ENCODE measurements at regions not wholly inside any gene's neighbourhood (a gene's known extent, or its start where the extent isn't known, plus 50 kb on each side); places are given as distances from the start of the nearest gene placed in this dataset.

GRCh38 chr5:8050616-8051175 lies 181.7 kb downstream of the MTRR start:
- no peak for DNase-seq (ENCODE audit: low read depth)

DNA sequence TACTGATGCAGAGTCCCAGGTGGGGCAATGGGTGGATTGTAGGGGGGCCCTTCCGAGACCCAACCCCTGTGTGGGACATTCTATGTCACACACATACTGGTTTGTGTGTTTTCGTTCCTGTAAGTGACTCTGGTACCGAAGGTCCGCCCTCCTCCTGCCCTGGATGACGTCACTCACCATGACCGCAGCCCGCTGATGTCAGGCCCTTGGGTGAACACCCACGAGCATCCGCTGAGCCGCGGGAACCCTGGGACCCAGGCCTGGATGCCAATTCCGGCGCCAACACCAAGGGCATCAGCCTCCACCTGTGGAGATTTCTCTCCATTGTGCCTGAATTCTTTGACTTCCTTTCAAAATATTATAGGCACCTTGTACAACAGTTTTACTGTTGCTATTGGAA lies 184.3 kb downstream of the MTRR start:
- DNase-seq (ENCODE audit: low read depth): no peak

DNA sequence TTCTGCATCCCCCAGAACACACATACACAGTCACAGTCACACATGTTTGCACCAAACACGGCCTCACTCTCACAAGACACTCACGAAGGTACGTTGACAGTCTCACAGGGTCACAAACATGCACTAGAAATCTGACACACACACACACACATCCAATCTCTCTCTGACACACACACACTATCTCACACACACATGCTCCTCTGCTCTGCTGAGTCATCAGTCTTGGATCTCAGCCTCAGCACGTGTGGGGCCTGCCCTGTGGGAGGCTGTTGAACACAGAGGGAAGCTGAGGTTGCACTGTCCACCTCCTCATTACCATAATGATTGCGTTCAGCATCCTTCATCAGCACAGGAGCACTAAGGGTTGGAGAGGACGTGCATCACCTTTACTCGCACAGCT lies 188.8 kb downstream of the MTRR start:
- DNase-seq (ENCODE audit: low read depth): no peak

DNA sequence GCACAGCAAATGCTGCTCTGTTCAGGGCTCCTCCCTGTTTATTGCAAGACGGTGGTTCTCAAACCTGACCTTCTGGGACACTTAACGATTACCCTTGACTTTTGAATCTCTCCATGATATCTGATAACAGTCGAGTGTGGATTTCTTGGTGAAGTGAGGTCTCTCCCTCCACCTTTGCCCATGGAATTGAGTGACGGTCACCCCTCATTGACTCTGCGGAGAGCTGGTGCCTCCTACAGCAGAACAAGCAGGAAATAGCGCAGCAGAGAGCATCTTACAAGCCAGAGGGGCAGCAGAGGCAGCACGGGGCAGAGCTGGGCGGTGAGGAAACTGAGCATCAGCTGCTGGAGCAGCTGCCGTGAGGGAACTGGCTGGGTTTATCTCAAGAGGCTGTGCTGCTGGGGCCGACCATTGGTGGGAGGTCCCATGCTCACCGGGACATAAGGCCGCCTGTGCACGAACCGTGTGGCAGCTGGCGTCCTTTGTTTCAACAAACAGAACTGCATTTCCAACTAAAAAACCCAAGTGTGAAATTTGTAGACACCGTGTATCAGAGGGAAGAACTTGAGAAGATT lies 189.8 kb downstream of the MTRR start:
- no peak for DNase-seq (ENCODE audit: low read depth)

GRCh38 chr5:8059337-8059736 lies 190.4 kb downstream of the MTRR start:
- no peak for DNase-seq (ENCODE audit: low read depth)

- no peak for DNase-seq (ENCODE audit: low read depth)
Measured at GRCh38 chr5:8060235-8060952, 191.4 kb downstream of the MTRR start.

GRCh38 chr5:8060953-8061429 lies 192.0 kb downstream of the MTRR start:
- no peak for DNase-seq (ENCODE audit: low read depth)

DNA sequence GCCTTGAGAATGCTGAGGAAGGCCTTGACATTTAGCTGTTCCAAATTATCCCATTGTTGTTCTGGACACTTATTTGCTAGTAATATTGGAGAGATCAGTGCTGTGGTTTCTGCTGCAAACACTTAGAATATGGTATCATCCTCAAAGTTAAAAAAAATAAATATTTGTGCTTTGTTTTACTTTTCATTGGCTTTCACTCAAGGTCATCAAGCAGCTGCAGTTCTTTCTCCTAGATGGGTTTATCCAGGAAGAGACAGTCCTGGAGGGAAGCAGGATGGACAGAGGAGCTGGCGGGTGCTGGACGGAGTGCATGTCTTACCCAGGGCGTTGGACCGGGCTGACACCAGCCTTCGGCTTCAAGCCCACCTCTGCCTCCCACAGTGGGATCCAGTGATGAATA lies 193.6 kb downstream of the MTRR start:
- DNase-seq (ENCODE audit: low read depth): no peak

DNA sequence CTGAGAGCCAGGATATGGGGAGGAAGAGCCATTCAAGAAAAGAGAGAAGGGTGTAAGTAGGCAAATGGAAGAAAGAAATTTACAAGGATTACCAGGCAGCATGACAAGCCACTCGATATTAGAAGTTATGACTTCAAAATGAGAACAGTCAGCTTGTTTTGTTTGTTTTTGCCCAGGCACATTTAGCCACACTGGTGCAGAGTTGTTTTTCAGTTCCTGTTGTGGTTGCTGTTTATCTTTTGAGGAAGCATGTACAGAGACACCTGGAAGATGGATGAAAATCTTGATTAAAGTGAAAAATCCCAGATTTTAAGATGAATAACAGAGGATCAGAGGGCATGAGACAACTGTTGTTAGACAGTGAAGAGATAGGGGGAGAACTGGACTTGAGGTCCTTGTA lies 199.1 kb downstream of the MTRR start:
- no peak for DNase-seq (ENCODE audit: low read depth)

DNA sequence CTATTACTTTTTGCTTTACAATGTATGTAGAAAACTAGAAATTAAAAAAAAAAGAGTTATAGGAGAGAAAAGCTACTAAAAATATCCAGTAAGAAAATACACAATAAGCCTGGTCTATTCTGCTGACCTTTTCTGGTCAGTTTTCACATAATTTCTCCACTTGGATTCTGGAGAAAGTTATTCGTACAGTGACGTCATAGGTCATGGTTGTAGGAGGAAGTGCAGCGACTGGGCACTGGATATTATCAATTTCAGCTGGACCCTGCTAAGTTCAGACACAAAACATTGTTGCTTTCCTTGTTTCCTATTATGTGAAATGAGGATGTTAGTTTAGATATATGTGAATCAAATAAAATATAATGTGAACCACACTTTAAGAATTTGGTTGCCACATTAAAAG lies 201.2 kb downstream of the MTRR start:
- DNase-seq (ENCODE audit: low read depth): no peak

GRCh38 chr5:8079056-8079455 lies 210.1 kb downstream of the MTRR start:
- no peak for DNase-seq (ENCODE audit: low read depth)

DNA sequence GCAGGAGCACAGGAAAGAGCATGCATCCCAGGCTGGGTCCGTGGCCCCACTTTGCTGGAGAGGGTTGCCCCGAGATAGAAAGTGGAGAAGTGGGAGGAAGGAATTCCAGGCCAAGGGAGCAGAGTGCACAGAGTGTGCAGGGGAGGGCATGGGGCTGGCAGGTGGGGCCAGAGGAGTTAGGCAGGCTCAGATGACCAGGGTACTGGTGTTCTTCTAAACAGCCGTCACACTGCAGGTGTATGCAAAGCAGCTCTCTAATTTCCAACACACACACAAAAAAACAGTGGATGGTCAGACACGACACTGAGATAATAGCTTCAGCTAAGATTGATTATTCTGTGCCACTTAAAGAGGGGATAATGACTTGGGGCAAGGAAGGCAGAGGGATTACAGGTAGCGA lies 212.2 kb downstream of the MTRR start:
- no peak for DNase-seq (ENCODE audit: low read depth)

DNA sequence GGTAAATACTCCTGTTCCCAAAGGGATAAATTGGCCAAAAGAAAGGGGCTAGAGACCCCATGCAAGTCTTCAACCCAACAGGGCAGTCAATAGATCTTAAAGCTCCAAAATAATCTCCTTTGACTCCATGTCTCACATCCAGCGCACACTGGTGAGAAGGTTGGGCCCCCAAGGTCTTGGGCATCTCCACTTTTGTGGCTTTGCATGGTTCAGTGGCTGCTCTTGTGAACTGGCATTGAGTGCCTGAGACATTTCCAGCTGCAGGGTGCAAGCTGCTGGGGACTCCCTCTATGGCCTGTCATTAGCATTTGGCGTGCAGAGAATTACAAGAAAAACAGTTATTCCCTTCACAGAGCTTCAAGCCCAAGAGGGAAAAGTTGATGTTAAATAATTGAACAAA lies 224.7 kb downstream of the MTRR start:
- DNase-seq (ENCODE audit: low read depth): no peak

DNA sequence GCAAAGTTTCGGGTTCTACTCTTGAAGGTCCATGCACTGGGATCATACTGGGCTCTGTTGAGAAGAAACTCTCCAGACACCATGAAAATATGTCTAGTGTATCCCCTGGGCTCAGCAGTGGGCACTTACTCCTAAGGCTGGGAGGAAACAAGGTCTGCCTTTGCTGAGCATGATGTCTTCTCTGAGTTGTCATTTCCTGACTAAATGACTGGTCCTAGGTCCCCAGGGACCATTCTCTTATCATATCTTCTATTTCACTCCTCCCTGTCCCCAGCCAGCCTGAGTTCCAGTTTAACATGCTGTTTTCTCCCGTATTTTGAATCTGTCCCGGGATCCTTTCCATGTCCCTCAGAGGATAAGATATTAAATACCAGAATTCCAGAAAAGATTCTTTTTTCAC lies 225.4 kb downstream of the MTRR start:
- no peak for DNase-seq (ENCODE audit: low read depth)

- no peak for DNase-seq (ENCODE audit: low read depth)
Measured at GRCh38 chr5:8097146-8097545, 228.2 kb downstream of the MTRR start.

DNA sequence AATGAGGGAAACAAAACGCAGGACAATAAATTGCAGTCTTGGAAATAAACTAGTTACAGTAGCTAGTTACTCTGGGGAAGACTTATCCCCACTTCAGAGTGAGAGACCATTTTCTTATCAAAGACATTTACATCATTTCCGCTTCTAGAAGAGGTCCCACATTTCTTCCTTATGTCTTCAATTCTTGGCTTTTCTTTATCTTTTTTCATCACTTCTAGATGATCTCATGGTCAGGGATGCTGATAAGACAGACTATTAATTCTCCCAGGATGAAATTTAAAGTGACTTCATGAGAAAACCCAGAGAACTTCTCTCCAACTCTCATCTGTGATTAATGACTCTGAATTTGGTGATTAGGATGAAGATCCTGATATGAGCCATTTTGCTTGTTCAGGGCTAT lies 229.1 kb downstream of the MTRR start:
- no peak for DNase-seq (ENCODE audit: low read depth)

GRCh38 chr5:8102714-8103113 lies 233.8 kb downstream of the MTRR start:
- no peak for DNase-seq (ENCODE audit: low read depth)

DNA sequence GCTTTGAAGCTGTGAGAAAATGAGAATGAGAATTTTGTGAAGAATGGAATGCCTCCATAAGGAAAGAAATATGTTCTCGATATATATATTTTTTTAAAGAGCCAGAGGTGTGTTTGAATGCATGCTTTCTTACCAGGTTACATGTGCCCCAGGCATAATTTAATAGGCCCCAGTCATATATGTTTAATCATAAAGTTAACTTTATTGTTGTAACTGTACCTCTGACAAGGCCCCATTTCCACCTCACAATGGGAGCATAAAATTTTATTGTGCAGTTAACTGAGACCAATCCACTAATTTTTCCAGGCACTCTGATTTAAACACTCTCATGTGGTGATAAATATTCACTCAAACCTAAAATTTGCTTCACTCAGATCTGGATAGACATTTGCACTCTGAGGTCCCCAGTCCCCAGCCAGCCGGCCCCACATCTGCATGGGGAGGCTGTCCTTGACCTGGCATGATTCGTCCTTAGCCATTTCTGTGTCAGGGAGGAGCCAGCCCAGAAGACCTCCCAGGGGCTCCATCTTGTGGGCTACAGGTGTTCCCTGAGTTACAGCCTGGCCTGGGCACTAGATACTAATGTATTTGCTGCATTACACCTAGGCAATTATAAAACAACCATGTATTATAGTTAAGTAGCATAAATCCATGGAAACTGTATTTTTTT lies 245.8 kb downstream of the MTRR start:
- no peak for DNase-seq (ENCODE audit: low read depth)

- no peak for DNase-seq (ENCODE audit: low read depth)
Measured at GRCh38 chr5:8123559-8123958, 254.6 kb downstream of the MTRR start.

- no peak for DNase-seq (ENCODE audit: low read depth)
Measured at GRCh38 chr5:8134609-8135008, 265.7 kb downstream of the MTRR start.

- no peak for DNase-seq (ENCODE audit: low read depth)
Measured at GRCh38 chr5:8135742-8136141, 266.8 kb downstream of the MTRR start.

- no peak for DNase-seq (ENCODE audit: low read depth)
Measured at GRCh38 chr5:8136271-8136670, 267.3 kb downstream of the MTRR start.

DNA sequence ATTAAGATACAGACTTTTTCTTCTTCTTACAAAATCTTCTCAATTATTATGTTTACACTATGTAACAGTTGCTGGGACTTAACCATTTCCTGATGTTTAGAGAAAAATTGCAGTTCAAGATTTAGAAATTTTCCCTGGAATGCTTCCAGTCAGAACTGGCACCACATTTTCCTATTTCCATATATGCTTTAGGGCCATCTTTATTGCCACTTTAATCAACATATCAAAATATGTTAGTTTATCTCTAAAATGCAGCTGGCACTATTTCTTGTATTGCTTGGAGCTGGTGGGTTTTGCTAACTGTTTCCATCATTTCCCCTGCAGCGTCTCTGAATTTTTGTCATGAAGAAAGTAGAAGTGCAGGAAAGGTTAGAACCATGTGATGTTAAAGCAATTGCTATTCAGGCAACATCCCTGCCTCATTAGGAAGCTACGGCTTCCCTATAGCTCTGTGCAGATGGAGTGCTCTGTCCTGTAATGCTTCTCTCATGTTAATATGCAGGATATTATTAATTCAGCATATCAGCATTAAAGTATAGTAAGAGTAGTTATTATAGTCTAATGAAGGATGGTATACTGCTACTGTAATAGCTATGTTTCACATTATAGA lies 269.1 kb downstream of the MTRR start:
- DNase-seq (ENCODE audit: low read depth): no peak

Data from activated T-helper 1 cell treated with Interleukin-2 at 50 U/mL for 16 hours (primary cell).